ENCODE measurements at regions not wholly inside any gene's neighbourhood (a gene's known extent, or its start where the extent isn't known, plus 50 kb on each side); places are given as distances from the start of the nearest gene placed in this dataset.
"Not testable (repeated sequence)": the region's sequence is repeated elsewhere in the genome, so short reads cannot be mapped to it uniquely, and the experiment has no call there.

GRCh38 chr15:69602921-69603320 is 150.3 kb downstream of the RPLP1 start:
- no peak for DNase-seq

DNA sequence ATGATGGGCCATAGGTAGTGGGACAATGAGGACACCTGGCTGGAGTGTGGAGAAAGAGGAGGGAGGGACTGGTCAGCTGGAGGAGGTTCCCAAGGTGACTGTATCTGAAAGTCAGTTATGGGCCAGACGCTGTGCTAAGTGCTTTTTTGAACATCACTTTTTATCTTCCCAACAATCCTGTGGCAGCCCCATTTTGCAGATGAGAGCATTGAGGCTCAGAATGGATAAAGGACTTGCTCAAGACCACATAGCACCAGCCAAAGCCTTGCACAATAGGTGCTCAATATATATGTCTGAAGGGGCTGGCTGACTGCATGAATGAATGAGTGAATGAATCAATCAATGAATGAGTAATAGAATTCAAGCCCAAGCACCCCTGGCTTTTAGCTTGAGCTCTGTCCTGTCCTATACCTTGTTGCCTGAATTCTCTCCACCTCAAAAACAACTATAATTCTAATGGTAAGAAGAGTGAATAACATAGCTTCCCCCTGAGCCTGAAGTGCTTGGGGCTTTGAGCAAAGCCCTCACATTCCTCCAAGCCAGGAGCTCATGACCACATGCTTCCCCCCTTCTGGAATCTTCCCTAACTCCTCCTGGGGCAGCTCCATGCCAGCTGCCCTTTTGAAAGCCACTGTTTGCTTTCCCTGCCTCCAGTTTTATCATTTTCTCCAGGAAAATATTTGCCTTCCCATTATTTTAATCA is 150.9 kb downstream of the RPLP1 start:
- no peak for DNase-seq

- no peak for DNase-seq
Observed at GRCh38 chr15:69604072-69604411, 151.4 kb downstream of the RPLP1 start.

DNA sequence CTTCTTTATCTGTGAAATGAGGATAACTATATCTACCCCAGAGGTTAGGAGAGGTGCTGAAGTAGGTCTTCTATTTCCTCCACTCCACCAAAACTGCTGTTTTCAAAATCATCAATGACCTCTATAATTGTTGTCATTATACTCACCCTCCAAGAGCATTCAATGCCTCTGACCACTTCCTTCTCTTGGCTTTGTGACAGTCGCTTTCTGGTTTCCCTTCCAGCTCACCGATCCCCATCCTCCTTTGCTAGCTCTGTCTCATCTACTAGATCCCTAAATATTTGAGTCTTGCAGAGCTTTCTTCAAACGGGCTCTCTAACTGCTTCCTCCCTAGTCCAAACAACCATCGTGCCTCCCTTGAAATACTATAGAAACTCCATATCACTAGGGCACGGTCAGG is 153.5 kb downstream of the RPLP1 start:
- no peak for DNase-seq

GRCh38 chr15:69606921-69607500 is 154.4 kb downstream of the RPLP1 start:
- DNase-seq: no peak

DNA sequence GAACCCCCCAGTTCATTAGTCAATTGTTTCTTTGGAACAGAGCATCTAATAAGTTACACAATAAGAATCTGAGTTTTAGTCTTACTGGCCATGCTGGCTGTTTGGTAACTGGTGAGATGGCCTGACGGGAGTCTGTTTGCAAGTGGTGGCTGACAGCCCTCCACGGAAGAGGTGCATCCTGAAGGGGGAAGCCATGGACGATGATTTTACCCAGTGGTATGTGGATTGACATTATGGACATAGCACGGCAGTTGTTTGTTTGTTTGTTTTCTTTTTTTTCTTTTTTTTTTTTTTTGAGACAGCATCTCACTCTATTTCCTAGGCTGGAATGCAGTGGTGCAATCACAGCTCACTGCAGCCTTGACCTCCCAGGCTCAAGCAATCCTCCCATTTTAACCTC is 156.0 kb downstream of the RPLP1 start:
- no peak for DNase-seq

GRCh38 chr15:69609176-69609575 is 156.6 kb downstream of the RPLP1 start:
- no peak for DNase-seq

GRCh38 chr15:69609776-69610175 is 157.2 kb downstream of the RPLP1 start:
- no peak for DNase-seq

- no peak for DNase-seq
Observed at GRCh38 chr15:69610277-69610676, 157.7 kb downstream of the RPLP1 start.

- no peak for DNase-seq
Observed at GRCh38 chr15:69610858-69611257, 158.2 kb downstream of the RPLP1 start.

DNA sequence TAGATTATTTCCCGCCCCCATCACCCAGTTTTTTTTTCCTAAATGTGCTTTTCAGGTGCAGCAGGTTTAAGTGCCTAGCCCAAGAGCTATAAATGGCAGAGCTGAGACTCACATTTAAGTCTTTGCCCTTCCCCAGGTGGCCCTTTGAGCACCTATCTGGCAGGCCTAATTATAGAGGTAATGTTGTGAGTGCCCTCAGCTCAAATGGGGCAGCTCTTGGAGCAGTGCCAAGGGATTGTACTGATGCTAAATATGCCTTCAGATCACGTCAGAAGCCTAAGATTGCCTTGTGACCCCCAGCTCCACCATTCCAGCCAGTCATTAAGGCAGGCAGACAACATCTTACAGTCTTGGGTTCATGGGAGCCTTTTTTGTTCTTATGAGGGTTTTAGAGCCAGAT is 159.5 kb downstream of the RPLP1 start:
- no peak for DNase-seq

DNA sequence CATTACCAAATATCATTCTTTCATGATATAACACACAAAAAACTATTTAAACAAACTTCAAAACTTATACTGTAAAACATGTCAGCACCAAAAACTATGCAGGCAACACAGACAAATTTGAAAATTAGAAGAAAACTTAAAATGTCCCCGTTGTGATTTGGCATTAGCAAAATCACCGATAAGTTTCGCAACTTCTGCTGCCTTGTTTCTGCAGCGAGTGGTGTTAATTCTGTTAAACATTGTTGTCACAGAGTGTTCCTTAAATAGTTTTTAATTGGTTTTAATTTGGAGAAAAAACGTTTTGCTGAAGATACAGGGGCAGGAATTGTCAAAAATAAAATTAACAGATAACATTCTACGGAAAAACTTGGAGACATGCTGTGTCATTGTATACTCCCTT is 160.6 kb downstream of the RPLP1 start:
- DNase-seq: no peak

- no peak for DNase-seq
Observed at GRCh38 chr15:69613988-69614387, 161.4 kb downstream of the RPLP1 start.

GRCh38 chr15:69615736-69616135 is 163.1 kb downstream of the RPLP1 start:
- no peak for DNase-seq

- DNase-seq: no peak
Observed at GRCh38 chr15:69616558-69616957, 163.9 kb downstream of the RPLP1 start.

DNA sequence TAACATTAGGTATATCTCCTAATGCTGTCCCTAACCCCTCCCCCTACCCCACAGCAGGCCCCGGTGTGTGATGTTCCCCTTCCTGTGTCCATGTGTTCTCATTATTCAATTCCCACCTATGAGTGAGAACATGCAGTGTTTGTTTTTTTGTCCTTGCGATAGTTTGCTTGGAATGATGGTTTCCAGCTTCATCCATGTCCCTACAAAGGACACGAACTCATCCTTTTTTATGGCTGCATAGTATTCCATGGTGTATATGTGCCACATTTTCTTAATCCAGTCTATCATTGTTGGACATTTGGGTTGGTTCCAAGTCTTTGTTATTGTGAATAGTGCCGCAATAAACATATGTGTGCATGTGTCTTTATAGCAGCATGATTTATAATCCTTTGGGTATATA is 164.5 kb downstream of the RPLP1 start:
- DNase-seq: not testable (repeated sequence)

- DNase-seq: no peak
Observed at GRCh38 chr15:69623392-69624154, 171.0 kb downstream of the RPLP1 start.

DNA sequence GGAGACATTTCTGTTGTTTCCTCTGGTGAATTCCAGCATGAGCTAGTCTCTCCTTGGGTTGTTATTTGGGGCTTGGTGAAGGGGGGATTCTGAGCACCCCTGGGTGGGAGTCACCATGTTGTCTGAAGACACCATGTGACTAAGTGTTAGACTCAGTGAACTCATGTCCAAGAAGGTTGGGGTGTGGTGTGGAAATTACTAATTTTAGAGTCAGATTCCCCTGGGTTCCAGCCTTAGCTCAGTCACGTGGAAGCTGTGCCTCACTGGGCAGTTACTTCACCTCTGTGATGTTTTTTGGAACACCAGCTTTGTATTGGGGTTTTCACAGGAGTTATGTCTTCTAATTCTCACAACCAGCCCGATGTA is 171.5 kb downstream of the RPLP1 start:
- DNase-seq: no peak

DNA sequence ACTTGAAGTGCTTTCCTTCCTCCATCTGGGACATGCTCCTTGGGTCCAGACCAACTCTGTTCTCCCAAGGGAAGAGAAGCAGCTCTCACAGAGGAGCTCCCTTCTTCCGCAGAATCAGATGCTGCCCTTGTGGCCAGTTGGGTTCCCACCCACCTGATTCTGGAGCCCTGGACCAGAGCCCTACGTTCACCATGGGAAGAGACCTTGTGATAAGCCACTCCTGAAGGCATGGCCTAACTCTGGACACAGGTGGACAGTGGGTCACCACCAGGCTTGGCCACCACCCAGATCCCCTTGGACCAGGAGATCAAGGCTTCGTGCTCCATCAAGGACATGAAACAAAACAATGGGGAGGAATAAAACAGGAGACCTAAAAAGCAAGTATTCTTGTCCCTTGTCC is 172.2 kb downstream of the RPLP1 start:
- DNase-seq: no peak

- no peak for DNase-seq
Observed at GRCh38 chr15:69625328-69625727, 172.7 kb downstream of the RPLP1 start.

DNA sequence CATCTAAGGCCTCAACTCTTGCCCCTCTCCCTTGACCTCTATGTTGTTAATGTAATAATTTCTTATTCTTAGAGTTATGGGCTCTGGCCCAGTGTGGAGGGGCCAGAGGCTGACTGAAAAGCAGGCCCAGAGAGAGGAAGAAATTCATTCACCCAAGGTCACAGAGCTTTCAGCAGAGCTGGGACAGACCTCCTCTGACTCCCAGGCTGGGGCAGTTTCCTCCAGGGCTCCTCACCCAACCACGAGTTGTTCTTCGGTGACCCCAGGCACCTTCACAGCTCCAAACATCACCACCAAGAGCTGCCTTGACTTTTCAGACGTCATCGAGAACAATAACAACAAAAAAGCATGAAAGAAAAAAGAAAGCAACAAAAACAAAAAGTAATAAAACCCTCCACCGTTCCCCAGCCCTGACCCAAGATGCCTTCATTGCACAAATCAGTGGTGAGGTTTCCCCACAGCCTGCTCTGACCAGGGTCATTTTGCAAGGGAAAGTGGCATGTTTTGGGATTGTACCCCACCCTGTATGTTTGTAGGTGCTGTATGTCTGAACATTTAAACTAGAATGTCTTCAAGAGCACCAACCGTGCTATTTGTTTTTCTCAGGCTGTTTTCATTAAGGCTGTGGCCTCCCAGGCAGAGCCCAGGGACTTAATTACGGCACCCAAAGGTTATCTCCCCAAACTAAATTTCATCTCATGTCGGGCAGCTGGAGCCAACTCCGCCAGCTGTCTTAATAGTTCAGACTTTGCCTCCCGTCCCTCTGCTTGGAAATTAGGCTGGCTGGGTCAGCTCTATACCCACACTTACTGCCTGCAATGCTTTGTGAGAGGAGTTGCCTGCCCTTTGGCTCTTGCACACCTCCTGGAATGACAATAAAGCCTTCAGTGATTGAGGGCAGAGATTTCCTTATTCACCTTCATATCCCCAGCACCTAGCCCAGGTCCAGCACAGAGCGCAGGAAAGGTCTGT is 173.8 kb downstream of the RPLP1 start:
- no peak for DNase-seq

DNA sequence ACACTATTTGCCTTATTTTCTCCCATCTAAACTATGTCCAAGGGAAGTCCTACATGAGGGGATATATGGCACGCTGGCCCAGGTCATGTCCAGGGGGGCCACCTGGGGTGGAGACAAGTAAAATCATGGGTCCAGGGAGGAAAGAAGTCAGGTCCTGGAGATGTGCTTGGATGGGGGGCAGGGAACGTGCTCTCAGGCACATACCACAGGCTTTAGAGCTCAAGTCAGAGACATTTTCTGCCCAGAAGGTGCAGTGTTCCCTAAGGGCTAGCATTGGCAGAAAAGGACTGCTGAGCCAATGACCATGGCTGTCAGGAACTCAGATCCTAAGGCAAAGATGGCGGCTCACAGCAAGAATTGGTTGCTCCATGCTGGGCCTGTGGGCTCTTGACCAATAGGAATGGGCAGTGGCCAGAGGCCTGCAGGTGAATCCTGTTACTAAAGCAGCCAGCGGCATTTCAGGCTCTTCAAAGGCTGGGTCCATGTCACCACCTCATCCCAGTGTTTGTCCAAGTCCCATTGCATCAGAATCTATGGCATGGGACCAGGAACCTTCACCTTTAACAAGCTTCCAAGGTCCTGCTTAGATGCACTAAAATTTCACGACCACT is 175.0 kb downstream of the RPLP1 start:
- no peak for DNase-seq
